NCI-H69 (cell line): ENCODE measurements at regions not wholly inside any gene's neighbourhood (a gene's known extent, or its start where the extent isn't known, plus 50 kb on each side); places are given as distances from the start of the nearest gene placed in this dataset.

Source experiments
- DNase-seq: peaks from one replicate; lab custom pipeline; 2025; lab: John Stamatoyannopoulos, UW

DNA sequence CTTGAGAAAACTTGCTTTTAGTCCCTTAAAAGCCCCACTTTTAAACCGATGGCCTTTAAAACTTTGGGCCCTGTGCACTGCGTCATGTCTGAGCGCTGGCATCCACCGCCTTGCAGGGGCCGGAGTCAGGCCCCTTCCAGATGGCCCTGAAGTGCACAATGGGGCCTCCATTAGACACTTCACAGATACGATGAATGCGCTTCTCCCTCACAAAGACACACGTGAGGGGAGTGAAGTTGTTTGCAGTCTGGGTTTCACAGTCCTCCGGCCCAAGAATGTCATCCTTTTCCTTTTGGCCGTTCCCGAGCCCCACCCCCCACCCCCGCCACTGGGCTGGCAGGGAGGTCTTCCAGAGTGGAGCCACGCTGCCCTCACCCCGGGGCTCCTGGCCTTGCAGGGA, 415.1 kb upstream of the SALL3 start:
- no peak for DNase-seq

DNA sequence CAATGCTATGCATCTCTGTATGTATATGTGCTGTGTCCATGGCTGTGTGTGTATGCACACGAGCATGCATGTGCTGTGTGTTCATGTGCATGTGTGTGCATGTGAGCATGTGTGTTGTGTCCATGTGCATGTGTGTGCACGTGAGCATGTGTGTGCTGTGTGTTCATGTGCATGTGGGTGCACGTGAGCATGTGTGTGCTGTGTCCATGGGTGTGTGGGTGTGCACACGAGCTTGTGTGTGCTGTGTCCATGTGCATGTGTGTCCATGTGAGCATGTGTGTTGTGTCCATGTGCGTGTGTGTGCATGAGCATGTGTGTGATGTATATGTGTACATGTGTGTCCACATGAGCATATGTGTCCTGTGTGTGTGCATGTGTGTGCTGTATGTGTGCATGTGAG, 414.4 kb upstream of the SALL3 start:
- DNase-seq: no peak

DNA sequence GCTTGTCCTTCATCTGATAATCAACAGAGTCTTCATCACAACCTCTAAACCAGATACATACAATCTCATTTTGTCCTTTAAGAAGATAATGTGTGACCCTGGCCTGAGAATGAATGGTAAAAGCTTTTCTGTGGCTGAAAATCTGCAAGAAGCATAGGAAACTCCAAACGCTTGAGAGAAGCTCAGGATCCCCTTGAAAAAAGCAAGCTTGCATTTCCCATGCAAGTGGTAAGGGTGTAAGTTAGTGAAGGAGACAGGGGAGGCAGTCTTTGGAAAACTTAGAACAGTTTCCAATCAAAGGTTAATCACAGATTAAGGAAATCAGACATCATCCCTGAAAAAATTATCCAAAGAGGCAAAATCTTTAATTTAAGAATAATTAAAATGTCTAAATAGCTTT, 413.6 kb upstream of the SALL3 start:
- DNase-seq: no peak

DNA sequence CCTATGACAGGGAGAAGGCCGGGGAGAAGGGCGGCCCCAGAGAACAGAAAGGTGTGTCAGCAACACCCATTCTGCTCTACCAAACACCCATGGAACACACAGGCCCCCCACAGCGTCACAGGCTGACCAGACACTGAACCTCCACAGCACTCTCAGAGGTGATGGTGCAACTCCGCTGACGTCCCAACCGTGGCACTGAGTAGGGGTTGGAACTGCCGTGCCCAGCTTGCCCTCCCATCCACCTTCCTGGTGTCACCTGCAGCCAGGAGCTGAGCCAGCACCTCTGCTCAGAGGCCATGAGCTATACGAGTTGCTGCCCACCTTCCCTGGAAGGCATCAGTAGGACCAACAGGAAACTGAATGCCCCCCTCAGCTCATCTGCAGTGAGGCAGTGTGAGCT, 412.9 kb upstream of the SALL3 start:
- DNase-seq: no peak

DNA sequence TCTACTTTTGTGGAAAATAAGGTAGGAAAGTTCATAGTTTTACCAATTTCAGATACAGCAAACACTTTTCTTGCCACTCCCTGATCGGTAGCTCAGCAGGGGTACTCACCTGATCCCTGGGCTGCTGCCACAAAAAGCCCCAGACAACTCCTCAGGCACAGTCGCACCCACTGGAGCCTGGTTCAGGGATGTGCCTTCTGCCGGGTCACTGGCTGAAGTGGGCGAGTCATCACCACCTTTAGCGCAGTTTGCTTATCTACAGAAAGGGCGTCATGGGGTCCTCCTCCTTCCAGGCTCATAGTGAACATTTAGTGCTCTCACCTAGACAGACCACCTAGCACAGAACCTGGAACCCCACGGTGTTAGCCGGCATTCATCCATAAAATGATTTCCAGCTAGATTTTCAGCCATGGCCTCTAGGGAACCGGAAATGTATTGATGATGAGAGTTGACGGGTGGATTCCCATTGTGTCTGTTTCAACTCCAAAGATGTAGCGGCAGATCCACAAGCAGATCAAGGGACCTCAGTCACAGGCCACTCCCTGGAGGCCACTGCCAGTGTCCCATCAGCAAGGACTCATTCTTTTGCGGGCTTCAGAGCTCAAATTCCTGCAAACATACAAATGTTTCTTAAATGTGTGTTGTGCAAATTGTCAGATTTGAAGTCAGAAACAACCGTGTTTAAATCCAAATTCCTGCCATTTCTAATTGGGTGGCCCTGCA, 408.4 kb upstream of the SALL3 start:
- DNase-seq: no peak

DNA sequence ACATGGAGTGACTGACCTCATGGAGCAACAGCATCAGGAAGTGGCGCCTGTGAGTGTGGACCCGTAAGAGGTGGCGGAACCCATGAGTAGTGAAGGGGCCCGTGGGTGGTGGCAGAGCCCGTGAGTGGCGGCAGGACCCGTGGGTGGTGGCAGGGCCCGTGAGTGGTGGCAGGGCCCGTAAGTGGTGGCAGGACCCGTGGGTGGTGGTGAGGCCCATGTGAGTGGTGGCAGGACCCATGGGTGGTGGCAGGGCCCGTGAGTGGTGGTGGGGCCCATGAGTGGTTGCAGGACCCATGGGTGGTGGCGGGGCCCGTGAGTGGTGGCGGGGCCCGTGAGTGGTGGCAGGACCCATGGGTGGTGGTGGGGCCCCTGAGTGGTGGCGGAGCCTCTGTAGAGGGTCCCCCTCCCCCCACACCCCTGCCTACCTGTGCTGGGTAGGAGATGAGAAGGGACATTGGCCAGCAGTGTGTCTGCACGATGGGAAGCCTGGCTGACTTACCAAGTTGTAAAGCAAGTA, 407.7 kb upstream of the SALL3 start:
- no peak for DNase-seq

DNA sequence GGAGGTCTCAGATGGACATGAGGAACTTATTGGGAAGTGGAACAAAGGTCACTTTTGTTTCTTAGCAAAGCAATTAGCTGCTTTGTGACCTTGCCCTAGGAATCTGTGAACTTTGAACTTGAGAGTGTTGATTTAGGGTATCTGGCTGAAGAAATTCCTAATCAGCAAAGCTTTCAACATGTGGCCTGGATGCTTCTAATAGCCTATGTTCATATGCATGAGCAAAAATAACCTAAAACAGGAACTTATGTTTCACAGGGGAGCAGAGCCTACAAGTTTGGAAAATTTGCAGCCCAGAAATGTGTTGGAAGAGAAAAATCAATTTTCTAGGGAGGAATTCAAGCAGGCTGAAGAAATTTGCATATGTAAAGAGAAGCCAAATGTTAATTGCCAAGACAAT, 405.8 kb upstream of the SALL3 start:
- DNase-seq: no peak

DNA sequence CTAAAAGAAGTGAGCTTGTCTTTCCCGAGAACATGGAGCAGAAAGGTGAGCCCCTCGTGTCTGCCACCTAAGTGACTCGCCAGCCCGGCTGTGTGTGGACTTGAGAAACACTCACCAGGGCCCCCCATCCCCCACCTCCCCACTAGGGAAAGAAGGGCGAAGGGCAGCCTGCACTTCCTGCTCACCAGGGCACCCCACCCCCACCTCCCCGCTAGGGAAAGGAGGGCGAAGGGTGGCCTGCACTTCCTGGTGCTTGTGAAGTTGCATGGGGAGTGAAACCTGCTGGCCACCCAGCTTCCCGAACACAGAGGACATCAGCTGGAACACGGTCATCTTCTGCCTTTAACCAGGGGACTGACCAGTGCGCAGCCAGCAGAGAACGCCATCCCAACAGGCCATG, 402.7 kb upstream of the SALL3 start:
- DNase-seq: no peak

DNA sequence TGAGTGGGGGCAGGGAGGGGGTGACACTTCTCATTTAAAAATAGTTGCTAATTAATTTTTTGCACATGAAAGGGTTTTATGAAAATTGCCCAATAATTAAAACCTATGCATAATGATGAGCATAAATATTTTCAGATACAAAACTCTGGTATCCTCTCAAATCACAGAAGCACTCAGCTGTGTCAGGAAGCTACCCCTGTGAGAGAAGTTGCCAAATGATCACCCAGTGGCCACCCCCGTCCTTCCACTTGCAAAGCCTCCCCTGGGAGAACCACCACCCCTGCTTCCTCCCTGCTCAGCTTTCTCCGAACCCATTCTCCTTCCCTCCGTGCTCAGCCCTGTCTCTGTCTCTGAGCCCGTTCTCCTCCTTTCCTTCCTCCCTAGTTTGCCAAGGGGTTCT, 400.2 kb upstream of the SALL3 start:
- DNase-seq: no peak

DNA sequence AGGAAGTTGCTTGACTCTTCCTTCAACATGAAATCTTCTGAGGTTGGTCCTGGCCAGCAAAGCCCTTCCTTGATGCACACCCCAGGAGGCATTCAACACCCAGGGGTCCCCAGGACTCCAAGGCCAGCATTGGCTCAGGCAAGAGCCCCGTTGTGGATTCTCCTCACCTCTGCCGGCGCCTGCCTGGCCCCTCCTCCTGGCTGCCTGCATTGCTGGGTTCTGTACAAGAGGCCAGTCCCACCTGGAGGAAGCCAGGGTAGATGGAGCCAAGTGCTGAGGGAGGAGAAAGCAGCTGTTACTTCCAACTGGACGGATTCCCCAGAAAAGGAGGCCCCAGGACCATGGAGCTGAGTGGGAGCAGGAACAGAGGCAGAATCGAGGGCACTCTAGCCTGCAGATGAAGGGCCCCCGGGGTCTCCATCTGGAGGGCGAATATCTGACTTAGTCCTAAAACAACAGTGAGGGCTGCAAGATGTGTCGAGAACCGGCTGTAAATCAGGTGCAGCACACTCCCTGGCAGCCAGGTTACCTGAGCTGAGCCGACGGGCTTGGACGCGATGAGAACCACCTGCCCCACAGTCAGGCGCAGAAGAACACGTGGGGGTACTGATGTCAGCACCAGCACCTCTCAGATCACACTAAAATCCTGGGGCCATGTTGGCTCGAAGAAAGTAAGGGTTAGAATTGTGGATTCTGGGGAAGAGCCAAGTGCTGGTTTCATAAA, 399.6 kb upstream of the SALL3 start:
- no peak for DNase-seq

DNA sequence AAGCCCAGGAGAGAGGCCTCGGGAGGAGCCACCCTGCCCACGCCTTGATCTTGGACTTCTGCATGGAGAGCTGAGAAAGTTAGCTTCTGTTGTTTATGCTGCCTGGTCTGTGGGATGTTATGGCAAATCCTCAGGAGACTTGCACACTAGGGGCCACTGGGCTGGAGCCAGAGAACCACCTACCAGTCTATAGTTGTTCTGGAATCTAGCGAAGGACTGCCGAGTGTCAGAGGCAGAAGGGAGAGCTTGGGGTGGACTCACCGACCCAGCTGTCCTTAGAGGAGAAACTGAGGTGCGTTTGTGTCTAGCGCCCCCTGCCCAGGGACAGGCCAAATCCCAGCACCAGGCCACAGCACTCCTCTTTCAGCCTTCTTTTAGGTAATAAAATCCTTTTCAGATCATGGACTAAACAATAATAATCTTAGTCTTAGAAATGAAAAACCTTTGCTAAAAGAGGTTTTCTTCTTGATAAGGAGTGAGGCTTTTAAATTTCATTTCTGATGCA, 398.7 kb upstream of the SALL3 start:
- no peak for DNase-seq

DNA sequence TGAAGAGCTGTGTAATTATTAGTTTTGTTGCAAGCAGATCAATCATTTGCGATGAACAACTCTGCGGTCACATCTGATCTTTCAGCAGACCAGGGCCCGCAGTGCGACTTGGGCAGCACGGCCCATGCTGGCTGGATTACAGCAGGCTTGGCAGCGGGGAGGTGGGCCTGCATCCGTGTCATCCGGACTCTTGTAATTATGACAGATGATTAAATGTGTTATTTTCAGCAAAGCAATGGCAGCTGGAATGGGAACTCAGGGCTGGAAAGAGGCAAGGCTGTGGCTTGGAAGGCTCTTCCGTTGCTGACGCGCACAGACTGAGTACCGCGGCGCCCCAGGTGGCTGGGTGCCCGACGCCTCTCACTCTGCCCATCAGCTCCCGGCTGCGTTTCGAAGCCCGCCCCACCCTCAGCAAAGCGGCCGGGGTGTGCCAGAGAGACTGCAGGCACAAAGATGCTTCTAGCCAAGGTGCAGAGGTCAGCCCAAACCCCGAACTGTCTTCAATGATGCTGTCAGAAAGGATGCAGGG, 397.4 kb upstream of the SALL3 start:
- no peak for DNase-seq

DNA sequence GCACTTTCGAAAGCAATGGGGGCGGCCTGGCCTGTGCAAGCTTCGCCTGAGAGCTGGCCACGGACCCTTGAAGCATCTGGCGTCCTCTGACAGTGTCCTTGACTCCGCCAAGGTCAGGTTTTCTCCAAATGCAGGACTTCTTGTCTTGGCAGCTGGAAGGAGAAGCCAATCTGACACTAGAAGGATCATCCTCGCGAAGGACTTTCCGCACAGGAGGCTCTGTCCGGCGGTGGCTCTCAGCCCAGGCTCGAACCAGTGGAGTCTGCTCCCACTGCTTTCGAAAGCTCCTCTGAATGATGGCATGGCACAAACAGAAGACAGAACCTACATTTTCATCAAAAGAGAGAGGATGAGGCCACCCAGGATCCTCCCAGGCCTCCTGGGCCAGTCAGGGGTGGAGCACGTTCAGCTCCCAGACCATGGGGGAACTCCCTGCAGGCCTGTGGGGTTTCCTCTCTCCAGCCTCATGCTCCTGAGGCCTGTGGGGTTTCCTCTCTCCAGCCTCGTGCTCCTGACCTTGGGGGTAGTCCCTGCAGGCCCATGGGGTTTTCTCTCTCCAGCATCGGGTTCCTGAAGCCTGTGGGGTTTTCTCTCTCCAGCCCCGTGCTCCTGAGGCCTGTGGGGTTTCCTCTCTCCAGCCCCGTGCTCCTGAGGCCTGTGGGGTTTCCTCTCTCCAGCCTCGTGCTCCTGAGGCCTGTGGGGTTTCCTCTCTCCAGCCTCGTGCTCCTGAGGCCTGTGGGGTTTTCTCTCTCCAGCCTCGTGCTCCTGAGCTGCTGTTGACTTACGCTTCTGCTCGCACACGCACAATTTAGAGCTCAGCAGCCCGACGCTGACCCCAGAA, 396.5 kb upstream of the SALL3 start:
- no peak for DNase-seq

DNA sequence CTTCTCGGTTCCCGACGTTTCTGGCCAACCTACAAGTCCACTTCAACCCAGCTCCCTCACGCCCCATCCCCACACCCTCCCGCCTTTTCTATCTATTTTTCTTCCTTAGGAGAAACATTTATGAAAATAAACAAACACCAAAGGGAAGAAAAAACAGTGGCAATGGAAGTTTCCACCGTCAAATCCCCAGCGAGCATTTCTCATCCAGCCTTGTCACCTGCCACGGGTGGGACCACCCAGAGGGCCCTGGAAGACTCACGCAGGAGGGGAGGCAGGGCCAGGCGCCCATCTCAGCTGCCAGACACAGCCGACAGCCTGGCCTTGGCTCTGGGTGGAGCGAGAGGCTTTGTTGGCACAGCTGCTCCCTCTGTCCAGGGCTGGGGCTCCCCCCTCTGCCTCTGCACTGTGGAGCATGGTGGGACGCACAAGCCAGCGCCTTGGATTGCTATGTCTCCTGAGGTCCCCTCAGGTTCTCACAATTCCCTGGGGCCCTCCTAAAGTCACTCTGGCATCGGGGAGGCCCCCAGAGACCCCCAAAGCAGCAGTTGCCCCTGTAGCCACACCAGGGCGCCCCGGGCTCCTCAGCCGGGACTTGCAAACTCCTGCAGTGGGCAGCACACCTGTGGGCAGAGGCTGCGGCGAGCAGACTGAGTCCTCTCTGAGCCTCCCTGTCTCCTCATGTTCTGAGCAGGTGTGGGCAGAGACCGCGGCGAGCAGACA, 395.7 kb upstream of the SALL3 start:
- DNase-seq: peak; percentile 25

DNA sequence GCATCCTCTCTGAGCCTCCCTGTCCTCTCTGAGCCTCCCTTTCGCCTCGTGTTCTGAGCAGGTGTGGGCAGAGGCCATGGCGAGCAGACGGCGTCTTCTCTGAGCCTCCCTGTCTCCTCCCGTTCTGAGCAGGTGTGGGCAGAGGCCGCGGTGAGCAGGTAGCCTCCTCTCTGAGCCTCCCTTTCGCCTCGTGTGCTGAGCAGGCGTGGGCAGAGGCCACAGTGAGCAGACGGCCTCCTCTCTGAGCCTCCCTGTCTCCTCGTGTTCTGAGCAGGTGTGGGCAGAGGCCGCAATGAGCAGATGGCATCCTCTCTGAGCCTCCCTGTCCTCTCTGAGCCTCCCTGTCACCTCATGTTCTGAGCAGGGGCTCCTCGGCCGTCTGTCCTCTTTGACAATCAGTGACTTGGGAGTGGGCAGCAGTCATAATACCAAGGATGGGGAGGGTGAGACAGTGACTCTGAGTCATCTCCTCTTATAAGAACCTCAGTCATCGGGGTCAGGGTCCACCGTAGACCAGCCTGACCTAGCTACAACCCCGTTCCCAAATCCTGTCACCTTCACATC, 395.1 kb upstream of the SALL3 start:
- DNase-seq: no peak

DNA sequence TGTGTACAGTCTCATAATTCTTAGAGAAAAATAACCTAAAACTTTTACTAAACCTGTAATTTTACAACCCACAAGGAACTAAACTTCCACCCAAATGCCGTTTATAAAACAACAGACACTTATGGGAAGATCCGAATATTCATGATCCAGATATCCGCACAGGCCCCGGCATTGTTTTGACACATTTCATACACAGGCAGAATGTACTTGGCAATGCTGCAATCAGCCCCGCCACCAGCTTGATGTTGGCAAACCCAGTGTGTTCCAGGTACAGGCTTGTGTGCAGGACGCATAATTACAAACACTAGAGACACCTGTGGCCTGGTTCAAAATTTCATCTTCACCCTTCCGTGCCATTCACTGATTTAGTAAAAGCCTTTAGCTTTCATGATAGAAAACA, 393.0 kb upstream of the SALL3 start:
- no peak for DNase-seq

DNA sequence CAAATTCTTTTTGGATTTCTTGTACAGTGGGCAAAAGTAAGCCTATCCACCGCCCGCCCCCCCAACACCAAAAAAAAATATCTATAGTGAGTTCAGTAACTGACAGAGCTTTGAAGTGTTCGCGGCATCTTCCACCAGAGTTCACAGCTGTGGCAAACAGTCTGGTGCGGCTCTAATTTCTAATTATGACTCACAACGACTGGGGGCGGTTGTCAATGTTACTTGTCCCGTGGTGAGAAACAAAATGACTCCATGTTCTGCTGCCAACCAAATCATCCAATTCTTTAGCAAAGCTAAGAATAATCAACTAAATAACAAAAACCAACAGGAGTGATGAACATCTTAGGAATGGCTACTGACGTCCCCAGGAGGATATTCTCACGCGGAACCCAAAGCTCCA, 392.5 kb upstream of the SALL3 start:
- DNase-seq: peak; percentile 15

DNA sequence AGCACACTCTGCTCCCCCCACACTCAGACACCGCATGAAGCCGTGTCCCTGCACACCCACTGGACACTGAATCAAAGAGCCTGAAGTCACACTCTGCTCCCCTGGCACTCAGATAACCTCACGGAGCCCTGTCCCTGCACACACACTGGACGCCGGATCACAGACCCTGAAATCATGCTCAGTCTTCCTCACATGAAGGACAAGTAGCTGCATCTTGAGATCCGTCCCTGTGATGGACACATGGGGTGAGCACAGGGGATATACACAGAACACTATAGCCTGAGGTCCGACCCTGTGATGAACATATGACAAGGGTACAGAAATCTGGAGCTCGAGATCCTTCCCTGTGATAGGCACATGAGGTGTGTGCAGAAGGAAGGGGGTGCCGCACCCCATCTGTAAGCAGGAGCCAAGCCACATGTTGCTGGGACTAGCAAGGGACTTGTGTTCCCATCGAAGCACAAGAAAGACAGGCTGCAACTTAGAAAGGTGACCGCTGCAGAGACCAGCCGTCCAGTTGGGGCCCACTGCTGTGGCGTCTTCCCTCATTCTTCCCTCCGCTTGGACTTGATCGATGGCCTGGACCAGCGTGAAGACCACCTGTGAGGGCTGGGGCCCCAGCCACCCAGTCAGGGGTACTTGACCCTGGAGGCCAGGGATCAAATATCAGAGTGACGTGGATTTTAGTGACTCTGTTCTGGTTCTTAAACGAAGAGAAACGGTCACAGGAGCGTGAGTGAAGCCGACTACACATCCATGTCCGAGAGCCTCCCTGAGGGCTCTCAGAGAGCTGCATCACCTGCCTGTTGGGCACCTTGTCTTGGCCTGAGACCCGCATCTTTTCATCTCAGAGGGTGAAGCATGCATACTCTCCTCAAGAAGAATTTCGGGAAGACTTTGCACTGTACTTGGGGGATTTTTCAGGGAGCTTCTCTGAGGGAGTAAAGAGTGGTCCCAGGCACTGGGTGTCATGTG, 391.7 kb upstream of the SALL3 start:
- no peak for DNase-seq

DNA sequence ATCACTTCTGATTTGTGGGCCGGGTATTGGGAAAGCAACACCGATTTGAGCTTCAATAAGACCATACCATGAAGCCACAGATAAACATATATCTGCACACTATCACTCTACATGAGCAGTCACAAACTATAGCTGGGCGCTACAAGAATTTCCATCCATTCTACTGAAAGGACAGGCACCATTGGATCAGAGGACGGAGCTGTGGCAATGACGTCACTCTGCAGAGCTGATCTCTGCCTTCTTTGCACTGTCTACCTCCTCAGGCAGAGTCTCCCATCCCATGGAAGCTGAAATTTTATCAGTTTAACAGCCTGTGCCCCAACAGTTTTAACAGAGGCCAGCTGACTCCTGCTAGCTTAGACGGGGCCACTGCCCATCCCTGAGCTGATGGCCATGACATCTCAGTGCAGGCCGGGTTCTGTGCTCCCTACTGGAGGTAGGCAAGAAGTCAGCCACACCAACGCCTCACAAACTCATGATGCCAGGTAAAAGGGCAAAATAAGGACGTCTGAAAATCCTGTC, 389.6 kb upstream of the SALL3 start:
- no peak for DNase-seq

DNA sequence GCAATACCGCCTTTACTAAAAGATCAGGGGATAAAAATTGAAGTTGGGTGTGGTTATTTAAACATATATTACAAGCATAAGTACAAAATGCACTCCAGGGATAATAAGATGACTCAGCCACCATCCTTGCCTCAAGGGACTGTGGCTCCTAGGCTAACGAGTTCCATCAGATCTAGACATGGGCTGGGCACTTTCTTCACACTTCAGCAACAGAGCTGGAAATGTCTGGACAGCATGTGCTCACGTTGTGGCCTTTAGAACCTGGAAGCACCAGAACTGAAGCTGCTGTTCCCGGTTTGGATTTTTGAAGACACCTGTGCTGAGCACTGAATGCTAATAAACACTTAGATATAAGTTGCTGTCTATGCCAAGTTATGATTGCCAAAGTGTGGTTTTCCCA, 384.2 kb upstream of the SALL3 start:
- DNase-seq: peak; percentile 21
